ENCODE measurements at regions not wholly inside any gene's neighbourhood (a gene's known extent, or its start where the extent isn't known, plus 50 kb on each side); places are given as distances from the start of the nearest gene placed in this dataset.

DNA sequence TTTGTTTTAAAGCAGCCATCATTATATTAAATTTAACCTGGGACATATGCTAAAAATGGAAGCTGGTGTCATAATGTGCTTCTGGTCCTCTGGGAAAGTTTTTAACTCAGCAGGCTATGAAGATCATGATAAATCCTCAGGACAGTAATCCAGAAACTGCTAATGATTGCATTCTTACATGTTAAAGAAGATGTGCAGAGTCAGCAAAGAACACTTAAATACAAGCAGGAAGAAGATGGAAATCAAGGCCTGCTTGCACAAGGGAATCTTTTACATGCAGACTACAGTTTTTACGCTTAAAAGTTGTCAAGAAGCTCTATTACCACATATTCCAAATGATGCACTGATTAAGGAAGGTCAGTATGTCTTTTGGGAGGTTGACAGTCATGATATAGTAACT, 246.0 kb upstream of the PTPRD start:
- TF ChIP-seq, protein P1, sequence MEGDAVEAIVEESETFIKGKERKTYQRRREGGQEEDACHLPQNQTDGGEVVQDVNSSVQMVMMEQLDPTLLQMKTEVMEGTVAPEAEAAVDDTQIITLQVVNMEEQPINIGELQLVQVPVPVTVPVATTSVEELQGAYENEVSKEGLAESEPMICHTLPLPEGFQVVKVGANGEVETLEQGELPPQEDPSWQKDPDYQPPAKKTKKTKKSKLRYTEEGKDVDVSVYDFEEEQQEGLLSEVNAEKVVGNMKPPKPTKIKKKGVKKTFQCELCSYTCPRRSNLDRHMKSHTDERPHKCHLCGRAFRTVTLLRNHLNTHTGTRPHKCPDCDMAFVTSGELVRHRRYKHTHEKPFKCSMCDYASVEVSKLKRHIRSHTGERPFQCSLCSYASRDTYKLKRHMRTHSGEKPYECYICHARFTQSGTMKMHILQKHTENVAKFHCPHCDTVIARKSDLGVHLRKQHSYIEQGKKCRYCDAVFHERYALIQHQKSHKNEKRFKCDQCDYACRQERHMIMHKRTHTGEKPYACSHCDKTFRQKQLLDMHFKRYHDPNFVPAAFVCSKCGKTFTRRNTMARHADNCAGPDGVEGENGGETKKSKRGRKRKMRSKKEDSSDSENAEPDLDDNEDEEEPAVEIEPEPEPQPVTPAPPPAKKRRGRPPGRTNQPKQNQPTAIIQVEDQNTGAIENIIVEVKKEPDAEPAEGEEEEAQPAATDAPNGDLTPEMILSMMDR (conservative IDR thresholded peaks at IDR 0.05; ENCODE audit: low read length) = no peak
- no peak for TF ChIP-seq EZH2phosphoT487 (IDR thresholded peaks at IDR 0.05; ENCODE audit: borderline replicate concordance, low read depth, low read length)

Data from OCI-LY7 (cell line).